Activated CD4-positive, alpha-beta T cell treated with anti-CD3 and anti-CD28 coated beads, Interleukin-2, amount 10 ng/mL, durations not matched to agents 24 days and 14 days (primary cell): ENCODE measurements at regions not wholly inside any gene's neighbourhood (a gene's known extent, or its start where the extent isn't known, plus 50 kb on each side); places are given as distances from the start of the nearest gene placed in this dataset.
"Not testable (repeated sequence)": the region's sequence is repeated elsewhere in the genome, so short reads cannot be mapped to it uniquely, and the experiment has no call there.

Experiments used
- DNase-seq: peaks from one replicate; pipeline ENCODE4 v3.0.0; 2022
- H3K27ac Mint-ChIP-seq: one replicate; pipeline ENCODE4 v1.8.0; 2022; ENCODE audit warnings: mild to moderate bottlenecking, mixed read lengths
- H3K27me3 Mint-ChIP-seq: one replicate; pipeline ENCODE4 v1.8.0; 2022; ENCODE audit warnings: mixed read lengths
- H3K36me3 Mint-ChIP-seq: one replicate; pipeline ENCODE4 v1.8.0; 2022; ENCODE audit warnings: low read depth, mild to moderate bottlenecking, mixed read lengths
- H3K4me1 Mint-ChIP-seq: one replicate; pipeline ENCODE4 v1.8.0; 2021; ENCODE audit warnings: mixed read lengths
- H3K4me3 Mint-ChIP-seq: one replicate; pipeline ENCODE4 v1.8.0; 2022; ENCODE audit warnings: mild to moderate bottlenecking, moderate library complexity, mixed read lengths
- H3K9me3 Mint-ChIP-seq: one replicate; pipeline ENCODE4 v1.8.0; 2021; ENCODE audit warnings: mixed read lengths
- intact Hi-C: fragments of 100-400 bp; cut with micrococcal nuclease; formaldehyde crosslinking; loops from one replicate; pipeline ENCODE4 v1.15.1; 2023

- H3K27me3 Mint-ChIP-seq, H3K4me3 Mint-ChIP-seq, DNase-seq, H3K9me3 Mint-ChIP-seq, H3K36me3 Mint-ChIP-seq, intact Hi-C loops, H3K4me1 Mint-ChIP-seq, H3K27ac Mint-ChIP-seq: not testable (repeated sequence)
Observed at GRCh38 chr15:20012837-20013236, 528.8 kb downstream of the GOLGA6L6 start.

- H3K9me3 Mint-ChIP-seq, H3K4me1 Mint-ChIP-seq, DNase-seq, H3K27me3 Mint-ChIP-seq, H3K27ac Mint-ChIP-seq, H3K36me3 Mint-ChIP-seq, H3K4me3 Mint-ChIP-seq, intact Hi-C loops: not testable (repeated sequence)
Observed at GRCh38 chr15:20010759-20011158, 530.8 kb downstream of the GOLGA6L6 start.

GRCh38 chr15:20009619-20010018 lies 532.0 kb downstream of the GOLGA6L6 start:
- intact Hi-C loops, H3K27ac Mint-ChIP-seq, H3K9me3 Mint-ChIP-seq, DNase-seq, H3K4me3 Mint-ChIP-seq, H3K27me3 Mint-ChIP-seq, H3K4me1 Mint-ChIP-seq, H3K36me3 Mint-ChIP-seq: not testable (repeated sequence)

DNA sequence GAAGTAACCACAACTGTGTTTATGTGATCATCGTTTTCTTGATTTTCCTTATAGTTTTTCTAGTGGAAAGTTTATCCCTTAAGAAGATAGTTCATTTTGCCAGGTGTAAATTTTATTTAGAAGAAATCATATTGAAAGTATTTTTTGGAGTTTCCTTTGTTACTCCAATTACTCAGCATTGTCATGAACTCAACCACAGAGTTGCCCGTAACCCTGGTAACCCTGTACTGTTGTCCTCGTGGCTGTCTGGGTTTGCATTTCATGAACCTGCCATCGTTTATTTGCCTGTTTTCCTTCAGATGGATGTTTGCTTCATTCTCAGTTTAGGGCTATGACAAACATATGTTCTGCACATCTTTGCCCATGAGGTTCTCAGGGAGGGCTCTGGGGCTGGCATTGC lies 534.3 kb downstream of the GOLGA6L6 start:
- H3K9me3 Mint-ChIP-seq, H3K27me3 Mint-ChIP-seq, H3K27ac Mint-ChIP-seq, H3K4me1 Mint-ChIP-seq, H3K4me3 Mint-ChIP-seq, H3K36me3 Mint-ChIP-seq, intact Hi-C loops, DNase-seq: not testable (repeated sequence)

- H3K27me3 Mint-ChIP-seq, H3K4me1 Mint-ChIP-seq, intact Hi-C loops, H3K36me3 Mint-ChIP-seq, H3K27ac Mint-ChIP-seq, H3K9me3 Mint-ChIP-seq, DNase-seq, H3K4me3 Mint-ChIP-seq: not testable (repeated sequence)
Observed at GRCh38 chr15:20003471-20003870, 538.1 kb downstream of the GOLGA6L6 start.

- H3K27ac Mint-ChIP-seq, H3K4me3 Mint-ChIP-seq, H3K4me1 Mint-ChIP-seq, H3K9me3 Mint-ChIP-seq, DNase-seq, H3K36me3 Mint-ChIP-seq, H3K27me3 Mint-ChIP-seq, intact Hi-C loops: not testable (repeated sequence)
Observed at GRCh38 chr15:20002560-20002959, 539.0 kb downstream of the GOLGA6L6 start.

GRCh38 chr15:19996574-19997194 lies 544.9 kb downstream of the GOLGA6L6 start:
- H3K4me1 Mint-ChIP-seq, intact Hi-C loops, H3K4me3 Mint-ChIP-seq, DNase-seq, H3K9me3 Mint-ChIP-seq, H3K36me3 Mint-ChIP-seq, H3K27me3 Mint-ChIP-seq, H3K27ac Mint-ChIP-seq: not testable (repeated sequence)

GRCh38 chr15:19995296-19995695 lies 546.3 kb downstream of the GOLGA6L6 start:
- H3K27ac Mint-ChIP-seq, H3K4me1 Mint-ChIP-seq, H3K27me3 Mint-ChIP-seq, DNase-seq, intact Hi-C loops, H3K36me3 Mint-ChIP-seq, H3K4me3 Mint-ChIP-seq: not testable (repeated sequence)
- peaks cover 17% of the 10 kb centered on the region for H3K9me3 Mint-ChIP-seq

DNA sequence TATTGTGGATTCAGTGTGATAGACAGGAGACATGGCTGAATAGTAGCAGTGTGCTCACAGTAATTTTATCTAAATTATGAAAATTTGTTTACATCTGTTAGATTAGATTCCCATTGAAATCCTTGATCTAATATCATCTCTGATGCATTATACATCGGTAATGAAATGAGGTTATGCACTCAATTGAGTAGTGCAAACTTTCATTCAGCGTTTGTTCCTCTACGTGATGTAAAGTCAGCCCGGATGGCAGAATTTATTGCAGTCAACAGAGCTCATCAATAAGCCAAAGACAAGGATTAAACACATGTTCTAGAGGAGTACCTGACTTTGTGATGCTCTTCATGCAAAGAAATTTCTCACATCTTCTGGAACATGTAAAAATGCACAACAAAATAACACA lies 549.2 kb downstream of the GOLGA6L6 start:
- Mint-ChIP-seq H3K9me3 (peaks cover 25% of the 10 kb centered on the region), H3K27ac (no peak overlapping the region), H3K27me3 (no peaks in the 10 kb centered on the region), H3K4me3 (no peak overlapping the region), H3K36me3 (no peaks in the 10 kb centered on the region), H3K4me1 (no peaks in the 10 kb centered on the region)
- intact Hi-C loops, result no loop called here
- no peak for DNase-seq

- H3K27me3 Mint-ChIP-seq, result no peaks in the 10 kb centered on the region
- H3K4me1 Mint-ChIP-seq, result no peaks in the 10 kb centered on the region
- H3K9me3 Mint-ChIP-seq, result peaks cover 25% of the 10 kb centered on the region
- H3K36me3 Mint-ChIP-seq, result no peaks in the 10 kb centered on the region
- no peak overlapping the region for H3K4me3 Mint-ChIP-seq
- intact Hi-C loops, result no loop called here
- no peak for DNase-seq
- no peak overlapping the region for H3K27ac Mint-ChIP-seq
Observed at GRCh38 chr15:19988094-19988660, 553.4 kb downstream of the GOLGA6L6 start.

DNA sequence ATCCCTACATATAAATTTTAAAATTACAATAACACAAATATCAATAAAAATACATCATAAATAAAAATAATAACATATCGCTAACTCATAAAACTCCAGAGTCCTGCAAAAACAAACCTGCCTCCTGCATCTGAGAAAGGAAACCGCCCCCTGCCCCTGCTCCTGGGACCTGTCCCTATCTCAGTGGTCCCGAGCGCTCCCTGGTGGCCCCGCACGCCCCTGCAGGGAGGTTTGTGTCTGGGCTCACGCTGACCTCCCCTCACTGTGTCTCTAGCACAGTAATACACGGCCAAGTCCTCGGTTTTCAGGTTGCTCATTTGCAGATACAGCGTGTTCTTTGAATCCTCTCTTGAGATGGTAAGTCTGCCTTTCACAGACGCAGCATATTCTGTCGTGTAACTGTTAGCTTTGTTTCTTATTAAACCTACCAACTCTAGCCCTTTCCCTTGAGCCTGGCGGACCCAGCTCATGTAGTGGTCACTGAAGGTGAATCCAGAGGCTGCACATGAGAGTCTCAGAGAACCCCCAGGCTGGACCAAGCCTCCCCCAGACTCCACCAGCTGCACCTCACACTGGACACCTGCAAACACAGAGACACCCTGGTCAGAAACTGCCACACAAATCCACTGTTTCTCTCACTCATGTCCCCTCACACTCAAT lies 554.1 kb downstream of the GOLGA6L6 start:
- no peaks in the 10 kb centered on the region for H3K4me1 Mint-ChIP-seq

GRCh38 chr15:19984101-19984500 lies 557.5 kb downstream of the GOLGA6L6 start:
- Mint-ChIP-seq H3K4me3 (no peak overlapping the region), H3K27ac (no peak overlapping the region), H3K36me3 (no peaks in the 10 kb centered on the region), H3K9me3 (peaks cover 19% of the 10 kb centered on the region), H3K27me3 (no peaks in the 10 kb centered on the region), H3K4me1 (no peaks in the 10 kb centered on the region)
- intact Hi-C loops, result no loop called here
- DNase-seq, result no peak

More for the DNA sequence above, 554.1 kb downstream of the GOLGA6L6 start:
- Mint-ChIP-seq H3K27ac (no peak overlapping the region), H3K27me3 (no peaks in the 10 kb centered on the region), H3K36me3 (no peaks in the 10 kb centered on the region), H3K4me3 (no peak overlapping the region), H3K9me3 (peaks cover 25% of the 10 kb centered on the region)
- no peak for DNase-seq
- intact Hi-C loops, result no loop called here

- no peak overlapping the region for H3K4me3 Mint-ChIP-seq
- H3K27me3 Mint-ChIP-seq, result no peaks in the 10 kb centered on the region
- no peak overlapping the region for H3K27ac Mint-ChIP-seq
- H3K9me3 Mint-ChIP-seq, result peaks cover 14% of the 10 kb centered on the region
- intact Hi-C loops, result no loop called here
- no peaks in the 10 kb centered on the region for H3K4me1 Mint-ChIP-seq
- DNase-seq, result no peak
- no peaks in the 10 kb centered on the region for H3K36me3 Mint-ChIP-seq
Observed at GRCh38 chr15:19974998-19975397, 566.6 kb downstream of the GOLGA6L6 start.

GRCh38 chr15:19973718-19974117 lies 567.9 kb downstream of the GOLGA6L6 start:
- H3K9me3 Mint-ChIP-seq, result peaks cover 14% of the 10 kb centered on the region
- no peaks in the 10 kb centered on the region for H3K36me3 Mint-ChIP-seq
- H3K4me1 Mint-ChIP-seq, result no peaks in the 10 kb centered on the region
- intact Hi-C loops, result no loop called here
- H3K27ac Mint-ChIP-seq, result no peak overlapping the region
- DNase-seq, result no peak
- H3K27me3 Mint-ChIP-seq, result no peaks in the 10 kb centered on the region
- H3K4me3 Mint-ChIP-seq, result no peak overlapping the region

DNA sequence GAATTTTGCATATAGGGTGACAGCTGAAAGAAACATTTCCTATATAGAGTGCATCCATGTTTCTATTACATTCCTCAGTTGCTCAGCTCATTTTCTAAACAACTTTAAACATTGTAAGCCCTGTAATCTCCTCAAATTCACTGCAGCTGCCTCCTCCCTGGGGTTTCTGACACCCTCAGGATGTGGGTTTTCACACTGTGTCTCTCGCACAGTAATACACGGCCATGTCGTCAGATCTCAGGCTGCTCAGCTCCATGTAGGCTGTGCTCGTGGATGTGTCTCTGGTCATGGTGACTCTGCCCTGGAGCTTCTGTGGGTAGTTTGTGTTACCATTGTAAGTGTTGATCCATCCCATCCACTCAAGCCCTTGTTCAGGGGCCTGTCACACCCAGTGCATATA lies 569.0 kb downstream of the GOLGA6L6 start:
- H3K27ac Mint-ChIP-seq, H3K36me3 Mint-ChIP-seq, H3K4me1 Mint-ChIP-seq, H3K27me3 Mint-ChIP-seq, DNase-seq, H3K4me3 Mint-ChIP-seq, intact Hi-C loops: not testable (repeated sequence)
- peaks cover 17% of the 10 kb centered on the region for H3K9me3 Mint-ChIP-seq
